Activated naive CD8-positive, alpha-beta T cell (primary cell): ENCODE measurements at regions not wholly inside any gene's neighbourhood (a gene's known extent, or its start where the extent isn't known, plus 50 kb on each side); places are given as distances from the start of the nearest gene placed in this dataset.
A peak's percentile ranks its signal among the peaks of the same experiment; 100 is the strongest.
"Not testable (repeated sequence)": the region's sequence is repeated elsewhere in the genome, so short reads cannot be mapped to it uniquely, and the experiment has no call there.

Experiments used
- H3K27ac Mint-ChIP-seq: one replicate; pipeline ENCODE4 v1.8.0; 2021; ENCODE audit warnings: mixed read lengths
- H3K27me3 Mint-ChIP-seq: one replicate; pipeline ENCODE4 v1.8.0; 2021; ENCODE audit warnings: mixed read lengths
- H3K36me3 Mint-ChIP-seq: one replicate; pipeline ENCODE4 v1.8.0; 2021; ENCODE audit warnings: mixed read lengths
- H3K4me1 Mint-ChIP-seq: one replicate; pipeline ENCODE4 v1.8.0; 2021; ENCODE audit warnings: low read depth, mixed read lengths
- H3K4me3 Mint-ChIP-seq: one replicate; pipeline ENCODE4 v1.8.0; 2021; ENCODE audit warnings: mild to moderate bottlenecking, mixed read lengths
- H3K9me3 Mint-ChIP-seq: one replicate; pipeline ENCODE4 v1.8.0; 2021; ENCODE audit warnings: low read depth, mixed read lengths

DNA sequence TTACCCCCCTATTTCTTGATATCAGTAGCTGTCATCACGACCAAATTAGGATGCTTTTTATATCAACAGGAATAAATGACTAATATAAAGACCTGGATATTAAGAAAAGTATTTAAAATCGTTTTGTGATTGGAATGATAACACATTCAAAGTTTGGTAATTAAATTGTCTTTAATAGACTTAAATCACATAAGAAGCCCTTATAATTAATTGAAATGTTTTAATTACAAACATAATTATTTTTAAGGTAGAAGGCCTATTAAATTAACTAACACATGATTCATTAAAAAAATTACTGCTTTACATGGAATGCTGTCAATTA is 412.4 kb downstream of the FUT8 start:
- H3K9me3 Mint-ChIP-seq, result no peaks in the 10 kb centered on the region
- peaks cover 11% of the 10 kb centered on the region for H3K4me1 Mint-ChIP-seq
- H3K36me3 Mint-ChIP-seq, result peaks cover 2% of the 10 kb centered on the region
- H3K4me3 Mint-ChIP-seq, result no peak overlapping the region
- no peaks in the 10 kb centered on the region for H3K27me3 Mint-ChIP-seq
- H3K27ac Mint-ChIP-seq, result no peak overlapping the region

DNA sequence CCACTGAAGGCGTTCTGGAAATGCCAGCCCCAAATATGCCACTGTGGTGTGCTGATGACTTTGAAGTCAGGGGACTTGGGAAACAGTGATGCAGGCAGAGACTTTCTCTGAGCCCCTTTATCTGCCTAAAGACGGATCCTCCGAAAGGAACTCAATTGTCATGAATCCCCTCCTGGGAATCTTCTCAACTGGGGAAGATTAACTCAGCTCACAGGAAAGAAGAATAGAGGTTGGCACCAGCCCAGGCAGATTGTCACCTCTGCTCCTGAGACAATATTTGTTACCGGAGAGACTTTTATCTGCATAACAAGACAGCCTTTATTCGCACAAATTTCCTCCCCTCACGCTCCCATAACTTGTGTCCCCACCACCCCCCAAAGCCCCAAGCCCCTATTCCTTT is 414.4 kb downstream of the FUT8 start:
- Mint-ChIP-seq H3K27ac (no peak overlapping the region), H3K27me3 (no peaks in the 10 kb centered on the region), H3K4me1 (peaks cover 15% of the 10 kb centered on the region), H3K4me3 (no peak overlapping the region), H3K36me3 (peaks cover 5% of the 10 kb centered on the region), H3K9me3 (no peaks in the 10 kb centered on the region)

DNA sequence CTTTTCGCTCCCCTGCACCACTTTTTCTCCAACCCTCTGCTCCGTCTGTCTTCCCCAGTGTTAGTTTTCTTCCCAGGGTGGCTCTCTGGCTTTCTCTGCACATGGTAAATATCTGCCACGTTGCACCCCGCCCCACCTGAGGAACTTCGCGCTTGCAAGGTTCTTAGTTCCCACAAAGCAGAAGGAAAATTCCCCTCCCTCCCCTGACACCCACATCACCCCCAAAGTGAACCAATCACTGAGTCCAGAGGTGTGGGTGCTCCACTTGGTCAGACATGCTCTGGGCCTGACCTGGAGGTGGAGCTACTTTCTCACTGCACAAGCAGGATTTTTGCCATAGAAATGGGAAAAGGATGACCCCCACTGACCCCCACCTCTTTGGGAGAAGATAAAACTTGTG is 415.0 kb downstream of the FUT8 start:
- Mint-ChIP-seq H3K27me3 (no peaks in the 10 kb centered on the region), H3K9me3 (no peaks in the 10 kb centered on the region), H3K4me3 (no peak overlapping the region), H3K4me1 (peaks cover 18% of the 10 kb centered on the region), H3K27ac (no peak overlapping the region), H3K36me3 (peaks cover 5% of the 10 kb centered on the region)

DNA sequence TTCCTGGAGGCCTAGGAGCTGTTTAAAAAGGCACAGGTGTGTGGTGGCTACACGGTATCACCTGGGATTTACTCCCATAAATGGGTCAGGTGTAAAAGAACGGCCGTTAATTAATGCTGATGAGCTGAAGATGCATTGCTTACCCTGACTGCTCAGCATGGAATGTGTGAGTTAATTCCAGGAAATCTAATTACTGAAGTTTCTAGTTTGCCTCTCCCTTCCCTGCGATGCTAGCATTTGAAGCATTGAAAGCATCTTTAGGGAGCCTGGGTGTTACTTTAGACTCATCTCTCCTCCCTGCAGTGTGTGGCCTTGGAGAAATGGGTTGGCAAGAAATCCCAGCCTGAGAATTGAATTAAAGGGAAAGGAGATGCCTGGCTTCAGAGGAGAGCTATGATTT is 415.9 kb downstream of the FUT8 start:
- Mint-ChIP-seq H3K27me3 (no peaks in the 10 kb centered on the region), H3K9me3 (no peaks in the 10 kb centered on the region), H3K4me1 (peaks cover 26% of the 10 kb centered on the region), H3K4me3 (no peak overlapping the region), H3K27ac (no peak overlapping the region), H3K36me3 (peaks cover 5% of the 10 kb centered on the region)

DNA sequence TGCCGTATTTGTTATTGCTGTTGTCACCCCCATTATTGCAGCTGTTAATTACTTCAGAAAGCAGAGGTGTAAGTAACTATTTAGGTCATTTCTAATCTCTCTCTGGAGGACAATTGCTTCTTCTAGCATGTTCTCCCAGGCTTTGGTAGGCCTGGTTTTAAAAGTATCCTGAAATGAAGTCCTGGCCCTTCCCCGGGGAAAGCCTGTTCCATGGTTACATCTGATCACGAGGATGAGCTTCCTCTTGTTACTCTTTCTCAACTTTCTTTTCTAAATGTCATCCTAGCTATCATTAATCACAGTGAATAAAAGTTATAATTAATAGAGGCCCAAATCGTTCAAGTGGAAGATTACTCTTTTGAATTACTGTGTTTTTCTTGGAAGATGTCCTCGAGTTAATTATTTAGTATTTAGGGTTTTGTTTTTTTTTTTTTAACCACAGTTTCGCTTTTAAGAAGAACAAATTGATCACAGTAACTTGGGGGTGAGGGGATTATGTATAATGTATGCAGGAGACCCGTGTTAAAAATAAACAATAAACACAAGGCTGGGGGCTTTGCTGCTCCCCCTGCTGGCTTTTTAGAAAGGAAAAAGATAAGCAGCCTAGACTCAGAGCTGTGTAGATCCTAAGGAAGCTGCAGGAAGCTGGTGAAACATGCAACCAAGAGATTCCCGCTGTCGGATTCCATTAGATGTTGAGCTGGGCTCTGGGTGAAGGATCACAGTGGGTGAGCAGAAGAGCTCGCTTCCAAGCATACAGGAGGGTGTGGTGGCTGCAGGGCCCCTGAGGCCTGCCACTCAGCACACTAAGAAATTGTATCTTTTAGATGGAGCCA is 420.1 kb downstream of the FUT8 start:
- peaks cover 38% of the 10 kb centered on the region for H3K4me1 Mint-ChIP-seq
- H3K36me3 Mint-ChIP-seq, result peaks cover 5% of the 10 kb centered on the region
- no peaks in the 10 kb centered on the region for H3K27me3 Mint-ChIP-seq
- H3K4me3 Mint-ChIP-seq, result no peak overlapping the region
- no peaks in the 10 kb centered on the region for H3K9me3 Mint-ChIP-seq
- H3K27ac Mint-ChIP-seq, result no peak overlapping the region

DNA sequence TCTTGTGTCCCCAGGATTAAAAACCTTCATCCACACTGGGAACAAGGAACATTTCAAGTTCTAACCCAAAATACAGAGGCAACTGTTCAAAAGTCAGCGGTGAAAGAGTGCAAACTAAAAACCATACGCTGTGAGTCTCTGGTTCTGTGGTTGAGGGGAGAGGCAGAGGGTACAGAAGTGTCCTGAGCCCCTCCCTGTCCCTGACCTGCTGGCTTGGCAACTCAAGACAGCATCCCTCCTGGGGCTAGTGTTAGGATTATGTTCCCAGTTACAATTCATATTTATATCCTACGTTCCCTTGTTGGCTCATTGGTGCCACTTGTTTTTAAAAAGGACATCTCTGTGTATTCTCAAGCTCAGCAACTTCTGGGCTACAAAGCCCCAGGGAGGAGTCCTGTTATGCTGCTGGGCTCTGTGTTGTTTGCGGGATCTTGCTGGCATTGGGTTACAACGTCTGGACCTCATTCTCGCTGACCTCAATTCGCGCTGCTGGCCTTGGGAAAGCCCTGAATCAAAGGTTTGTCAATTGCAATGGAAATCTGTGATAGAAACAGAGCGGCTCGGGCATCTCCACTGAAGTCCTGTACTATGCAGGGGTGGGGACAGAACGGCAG is 420.8 kb downstream of the FUT8 start:
- H3K27me3 Mint-ChIP-seq, result no peaks in the 10 kb centered on the region
- H3K36me3 Mint-ChIP-seq, result peaks cover 5% of the 10 kb centered on the region
- H3K9me3 Mint-ChIP-seq, result no peaks in the 10 kb centered on the region
- peaks cover 45% of the 10 kb centered on the region for H3K4me1 Mint-ChIP-seq
- H3K4me3 Mint-ChIP-seq, result no peak overlapping the region
- no peak overlapping the region for H3K27ac Mint-ChIP-seq

DNA sequence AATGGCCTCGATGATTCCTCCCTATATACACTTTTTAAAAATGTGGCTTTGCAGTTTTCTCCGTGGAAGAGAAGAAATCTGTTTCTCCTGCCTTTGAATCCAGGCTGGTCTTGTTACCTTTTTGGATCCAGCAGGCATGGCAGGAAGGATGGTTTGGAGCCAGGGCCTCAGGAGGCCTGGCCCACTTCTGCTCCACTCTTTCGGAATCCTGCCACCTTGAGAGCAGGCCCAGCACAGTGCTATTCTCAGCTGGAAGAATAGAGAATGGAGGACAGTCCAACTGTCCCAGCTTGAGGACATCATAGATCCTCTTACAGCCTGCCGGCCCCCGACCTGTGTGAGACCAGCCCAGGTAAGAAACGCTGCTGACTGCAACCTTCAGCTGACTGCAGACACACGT is 421.5 kb downstream of the FUT8 start:
- Mint-ChIP-seq H3K4me1 (peaks cover 52% of the 10 kb centered on the region), H3K9me3 (no peaks in the 10 kb centered on the region), H3K27me3 (no peaks in the 10 kb centered on the region), H3K4me3 (no peak overlapping the region), H3K36me3 (peaks cover 5% of the 10 kb centered on the region), H3K27ac (no peak overlapping the region)

DNA sequence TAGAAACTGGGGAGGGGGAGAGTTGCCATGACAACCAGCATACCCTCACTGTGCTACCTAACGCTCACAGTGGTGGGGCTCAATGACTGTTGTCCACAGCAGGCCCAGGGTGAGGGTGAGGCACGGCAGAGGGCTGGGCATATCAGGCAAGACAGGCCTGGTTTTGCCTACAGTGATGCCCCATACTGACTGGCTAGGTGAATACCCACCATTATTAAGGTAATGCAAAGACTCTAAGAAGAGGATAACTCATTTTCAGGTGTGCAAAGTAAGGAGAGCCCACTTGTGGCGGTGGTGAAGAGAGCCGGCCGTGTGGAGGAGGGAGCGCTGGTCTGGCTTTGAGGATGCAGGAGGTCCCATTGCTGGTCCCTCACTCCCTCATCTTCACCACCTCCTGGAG is 422.3 kb downstream of the FUT8 start:
- no peaks in the 10 kb centered on the region for H3K27me3 Mint-ChIP-seq
- peaks cover 60% of the 10 kb centered on the region for H3K4me1 Mint-ChIP-seq
- H3K4me3 Mint-ChIP-seq, result no peak overlapping the region
- no peak overlapping the region for H3K27ac Mint-ChIP-seq
- no peaks in the 10 kb centered on the region for H3K9me3 Mint-ChIP-seq
- peaks cover 2% of the 10 kb centered on the region for H3K36me3 Mint-ChIP-seq

DNA sequence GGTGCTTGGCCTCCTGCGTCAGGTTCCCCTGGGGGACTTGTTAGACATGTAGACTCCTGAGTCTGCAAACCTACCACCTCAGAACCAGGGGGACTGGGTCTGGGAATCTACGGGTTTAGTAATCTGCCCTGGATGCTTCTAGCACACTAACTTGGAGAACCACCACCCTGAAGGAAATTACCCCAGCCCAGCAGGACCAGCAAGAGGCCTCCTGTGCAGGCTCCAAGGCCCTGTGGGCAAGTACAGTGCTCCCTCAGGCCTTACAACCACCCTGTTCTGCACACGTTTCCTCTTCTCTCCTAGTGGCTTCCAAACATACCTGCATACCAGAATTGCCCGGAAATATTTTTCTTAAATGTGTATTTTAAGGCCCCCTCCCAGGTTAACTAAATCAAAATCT is 423.0 kb downstream of the FUT8 start:
- H3K9me3 Mint-ChIP-seq, result no peaks in the 10 kb centered on the region
- peaks cover 2% of the 10 kb centered on the region for H3K36me3 Mint-ChIP-seq
- no peak overlapping the region for H3K27ac Mint-ChIP-seq
- no peak overlapping the region for H3K4me3 Mint-ChIP-seq
- no peaks in the 10 kb centered on the region for H3K27me3 Mint-ChIP-seq
- H3K4me1 Mint-ChIP-seq, result peaks cover 64% of the 10 kb centered on the region

DNA sequence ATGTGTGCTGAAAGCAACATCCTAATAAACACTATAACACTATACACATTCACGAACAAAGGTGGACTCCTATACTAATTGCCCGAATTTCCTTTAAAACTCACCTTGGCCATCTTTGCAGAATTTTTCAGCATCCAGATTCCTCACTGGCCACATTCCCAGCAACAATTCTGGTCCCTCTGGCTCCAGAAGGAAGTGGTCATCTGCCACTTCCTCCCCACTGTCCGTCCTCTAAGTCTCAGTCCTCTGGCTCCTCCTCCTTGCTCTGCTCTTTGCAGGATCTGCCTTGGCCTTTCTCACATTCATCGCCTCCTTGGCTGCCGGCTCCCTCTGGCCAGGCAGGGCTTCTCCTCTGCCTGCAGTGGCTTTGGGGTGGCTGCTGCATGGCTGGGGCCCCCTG is 426.0 kb downstream of the FUT8 start:
- Mint-ChIP-seq H3K4me3 (peak overlapping the region; percentile 17), H3K9me3 (no peaks in the 10 kb centered on the region), H3K27ac (no peak overlapping the region), H3K36me3 (no peaks in the 10 kb centered on the region), H3K4me1 (peaks cover 72% of the 10 kb centered on the region), H3K27me3 (no peaks in the 10 kb centered on the region)

DNA sequence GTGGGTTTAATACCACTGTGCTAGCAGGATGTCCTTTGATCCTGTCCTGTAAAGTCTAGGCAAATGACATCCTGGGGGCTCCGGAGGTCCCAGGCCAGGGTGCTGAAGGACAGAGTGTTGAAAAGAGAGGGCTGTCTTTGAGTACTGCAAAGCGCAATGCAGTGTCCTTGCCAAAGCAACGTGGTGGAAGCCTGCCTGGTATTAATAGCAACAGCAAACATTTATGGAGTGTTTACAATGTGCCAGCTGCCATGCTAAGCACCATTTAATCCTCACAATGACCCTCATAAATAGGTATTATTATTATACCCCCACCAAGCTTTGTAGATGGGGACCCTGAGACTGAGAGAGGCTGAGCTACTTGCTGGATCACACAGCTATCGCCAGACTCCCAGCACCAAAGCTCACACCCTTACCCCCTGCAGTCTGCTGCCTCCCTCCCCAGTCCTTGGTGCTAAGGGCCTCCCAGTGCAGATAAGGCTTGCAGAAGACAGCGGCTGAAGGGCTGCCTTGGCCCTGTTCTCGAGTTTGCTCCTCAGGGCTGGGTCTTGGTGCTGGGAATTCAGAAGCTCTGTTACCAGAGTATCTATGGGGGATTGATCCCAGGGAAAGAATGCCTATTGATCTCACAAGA is 427.7 kb downstream of the FUT8 start:
- Mint-ChIP-seq H3K27me3 (no peaks in the 10 kb centered on the region), H3K4me3 (no peak overlapping the region), H3K27ac (no peak overlapping the region), H3K4me1 (peaks cover 80% of the 10 kb centered on the region), H3K36me3 (no peaks in the 10 kb centered on the region), H3K9me3 (no peaks in the 10 kb centered on the region)

DNA sequence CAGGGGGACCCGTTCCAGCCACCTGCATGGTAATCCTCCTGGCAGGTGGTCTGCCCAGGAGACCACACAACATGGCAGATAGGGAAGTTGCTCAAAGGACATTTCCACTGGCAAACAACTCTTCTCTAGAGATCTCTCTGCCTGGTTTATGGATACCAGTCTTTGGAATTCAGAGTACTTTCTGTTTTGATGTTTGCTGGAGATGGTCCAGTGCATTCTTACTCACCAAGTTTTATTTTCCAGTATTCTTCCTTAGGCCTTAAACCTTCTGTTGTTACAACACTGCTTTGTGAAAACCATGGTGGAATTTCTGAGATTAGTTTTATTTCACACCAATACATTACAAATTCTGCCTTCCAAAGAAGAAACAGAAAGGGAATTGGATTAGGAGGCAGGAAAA is 428.3 kb downstream of the FUT8 start:
- Mint-ChIP-seq H3K27me3 (no peaks in the 10 kb centered on the region), H3K9me3 (no peaks in the 10 kb centered on the region), H3K27ac (no peak overlapping the region), H3K4me1 (peaks cover 84% of the 10 kb centered on the region), H3K4me3 (no peak overlapping the region), H3K36me3 (no peaks in the 10 kb centered on the region)

DNA sequence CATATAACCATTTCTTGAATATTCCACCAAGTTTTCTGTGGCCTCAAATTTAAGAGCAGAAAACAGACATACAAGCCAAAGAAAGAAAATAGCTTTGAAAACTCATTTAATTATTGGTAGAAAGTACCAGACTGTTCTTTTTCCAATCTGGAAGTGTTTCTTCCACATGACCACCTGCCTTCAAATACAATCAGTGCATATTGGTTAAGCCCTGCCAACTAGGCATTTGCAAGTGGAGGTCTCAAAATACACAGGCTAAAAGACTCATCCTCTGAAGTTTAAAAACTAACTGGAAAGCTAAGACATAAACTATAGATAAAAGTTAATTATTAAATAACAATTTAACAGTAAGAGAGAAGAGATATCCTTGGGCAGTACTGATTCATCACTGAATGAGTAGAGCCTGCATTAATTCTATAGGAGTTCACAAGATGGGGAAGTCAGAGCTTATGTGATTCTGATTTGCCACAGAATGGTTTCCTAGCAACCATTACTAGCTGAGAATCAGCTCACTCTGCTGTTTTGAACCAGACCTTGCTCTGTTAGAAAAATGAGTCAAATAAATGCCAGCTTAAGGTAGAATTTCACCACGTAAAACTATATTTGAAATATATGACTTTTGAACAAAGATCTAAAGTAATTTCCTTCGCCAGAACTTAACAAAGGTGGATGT is 433.8 kb downstream of the FUT8 start:
- peaks cover 86% of the 10 kb centered on the region for H3K4me1 Mint-ChIP-seq
- peaks cover 3% of the 10 kb centered on the region for H3K36me3 Mint-ChIP-seq
- H3K4me3 Mint-ChIP-seq, result peak overlapping the region; percentile 65
- H3K27ac Mint-ChIP-seq, result peak overlapping the region; percentile 76
- no peaks in the 10 kb centered on the region for H3K9me3 Mint-ChIP-seq
- no peaks in the 10 kb centered on the region for H3K27me3 Mint-ChIP-seq

DNA sequence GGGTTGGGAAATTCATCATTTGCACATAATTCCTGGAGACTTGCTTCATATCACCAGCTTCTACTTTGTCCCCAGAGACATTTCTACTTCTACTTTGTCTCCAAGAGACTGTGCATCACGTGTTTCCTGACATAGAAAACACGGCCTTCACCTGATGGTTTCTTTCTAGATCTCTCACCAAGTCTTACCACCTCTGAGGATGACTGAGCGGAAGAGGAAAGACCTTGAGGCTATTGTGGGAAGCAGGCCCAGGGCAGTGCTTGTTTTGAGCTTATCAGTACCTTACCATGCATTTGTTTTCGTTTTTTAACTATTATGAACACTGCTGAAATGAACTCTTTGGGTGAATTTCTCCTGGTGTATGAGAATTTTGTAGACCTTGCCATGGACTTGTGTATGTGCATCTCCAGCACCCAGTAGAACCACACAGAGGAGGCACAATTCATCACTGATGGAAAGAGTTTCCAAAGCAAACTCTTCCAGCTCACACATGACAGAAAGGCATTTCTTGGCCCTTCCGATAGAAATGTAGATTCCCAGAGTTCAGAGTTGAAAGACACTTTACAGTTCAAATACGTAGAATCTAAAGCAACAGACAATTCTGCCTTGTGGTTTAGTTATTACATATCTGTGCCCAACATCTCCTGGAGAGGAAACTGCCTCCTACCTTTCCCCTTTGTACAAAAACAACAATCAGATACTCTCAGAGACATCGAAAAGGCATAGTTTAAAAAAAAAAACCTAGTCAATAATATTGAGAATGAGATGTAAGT is 434.7 kb downstream of the FUT8 start:
- Mint-ChIP-seq H3K27ac (peak overlapping the region; percentile 76), H3K4me1 (peaks cover 86% of the 10 kb centered on the region), H3K9me3 (no peaks in the 10 kb centered on the region), H3K4me3 (peak overlapping the region; percentile 65), H3K27me3 (no peaks in the 10 kb centered on the region), H3K36me3 (peaks cover 5% of the 10 kb centered on the region)

DNA sequence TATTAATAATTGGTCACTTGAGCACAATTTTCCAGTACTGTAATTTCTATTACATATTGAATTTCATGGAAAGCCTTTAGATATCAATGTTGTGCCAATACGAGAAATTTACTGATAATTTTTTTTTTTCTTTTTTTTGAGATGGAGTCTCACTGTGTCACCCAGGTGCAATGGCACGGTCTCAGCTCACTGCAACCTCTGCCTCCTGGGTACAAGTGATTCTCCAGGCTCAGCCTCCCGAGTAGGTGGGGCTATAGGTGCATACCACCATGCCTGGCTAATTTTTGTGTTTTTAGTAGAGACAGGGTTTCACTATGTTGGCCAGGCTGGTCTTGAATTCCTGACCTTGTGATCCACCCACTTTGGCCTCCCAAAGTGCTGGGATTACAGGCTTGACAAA is 435.4 kb downstream of the FUT8 start:
- not testable (repeated sequence) for H3K9me3 Mint-ChIP-seq, H3K4me3 Mint-ChIP-seq, H3K36me3 Mint-ChIP-seq, H3K27ac Mint-ChIP-seq, H3K27me3 Mint-ChIP-seq
- H3K4me1 Mint-ChIP-seq, result peaks cover 81% of the 10 kb centered on the region
